Ishikawa (cell line): ENCODE measurements at regions not wholly inside any gene's neighbourhood (a gene's known extent, or its start where the extent isn't known, plus 50 kb on each side); places are given as distances from the start of the nearest gene placed in this dataset.

Source experiments
- CEBPB ChIP-seq: IDR thresholded peaks from 2 replicates; pipeline ENCODE4 v1.6.1; 2012
- CREB1 ChIP-seq: IDR thresholded peaks from 2 replicates; pipeline ENCODE4 v1.6.1; 2012; ENCODE audit warnings: low read depth
- EGR1 ChIP-seq: IDR thresholded peaks from 2 replicates; pipeline ENCODE4 v1.6.1; 2012
- EP300 ChIP-seq: IDR thresholded peaks from 2 replicates; pipeline ENCODE4 v1.6.1; 2012; ENCODE audit warnings: borderline replicate concordance
- FOXM1 ChIP-seq: IDR thresholded peaks from 2 replicates; pipeline ENCODE4 v1.6.1; 2012; ENCODE audit warnings: low read depth, borderline replicate concordance
- NFIC ChIP-seq: IDR thresholded peaks from 2 replicates; pipeline ENCODE4 v1.6.1; 2012
- RAD21 ChIP-seq: IDR thresholded peaks from 2 replicates; pipeline ENCODE4 v1.6.1; 2012; ENCODE audit warnings: low read depth
- TAF1 ChIP-seq: IDR thresholded peaks from 2 replicates; pipeline ENCODE4 v1.6.1; 2012; ENCODE audit warnings: low read depth, mild to moderate bottlenecking
- TCF12 ChIP-seq: IDR thresholded peaks from 2 replicates; pipeline ENCODE4 v1.6.1; 2012; ENCODE audit warnings: low read depth
- TEAD4 ChIP-seq: IDR thresholded peaks from 2 replicates; pipeline ENCODE4 v1.6.1; 2012
- USF1 ChIP-seq: IDR thresholded peaks from 2 replicates; pipeline ENCODE4 v1.6.1; 2012
- YY1 ChIP-seq: IDR thresholded peaks from 2 replicates; pipeline ENCODE4 v1.6.1; 2012; ENCODE audit warnings: low read depth
- ZBTB7A ChIP-seq: IDR thresholded peaks from 2 replicates; pipeline ENCODE4 v1.6.1; 2012; ENCODE audit warnings: low read depth
- TF ChIP-seq, protein P1 (sequence below): IDR thresholded peaks from 2 replicates; pipeline ENCODE4 v1.6.1; 2012; ENCODE audit warnings: low read depth, mild to moderate bottlenecking
- TF ChIP-seq, protein P2 (sequence below): IDR thresholded peaks from 2 replicates; pipeline ENCODE4 v1.6.1; 2012

DNA sequence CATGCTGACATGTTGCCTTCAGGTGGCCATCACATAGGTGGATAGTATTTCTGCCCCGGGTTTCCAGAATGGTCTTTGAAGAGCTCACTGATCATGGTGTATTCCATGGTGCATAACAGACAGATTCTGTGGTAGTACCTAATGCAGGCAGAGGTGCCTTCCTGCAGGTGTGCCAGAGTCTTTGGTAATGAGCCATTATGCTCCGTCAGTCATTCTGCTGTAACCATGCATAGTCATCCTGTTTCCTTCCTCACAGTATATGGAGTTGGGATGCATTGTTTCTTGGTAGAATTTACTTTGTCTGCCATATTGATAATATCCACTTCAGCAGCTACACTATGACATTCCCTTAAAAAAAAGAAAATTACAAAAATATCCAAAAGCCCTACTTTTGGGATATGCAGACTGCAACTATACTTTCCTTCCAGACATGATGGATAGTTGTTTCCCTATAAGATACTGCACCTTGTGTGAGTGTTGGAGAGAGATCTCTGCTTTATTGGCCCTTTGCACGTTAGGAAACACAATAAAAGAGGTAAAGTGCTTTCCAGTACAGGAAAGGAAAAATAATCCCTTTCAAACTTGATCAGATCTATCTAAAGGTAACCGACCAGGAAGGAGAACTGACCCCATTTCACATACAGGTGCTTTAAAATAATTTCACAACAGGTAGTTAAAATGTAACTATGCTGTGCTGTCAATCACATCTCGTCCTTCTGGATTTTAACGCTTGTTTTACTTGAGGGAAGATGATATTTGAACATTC, 537.5 kb upstream of the WWC1 start:
- TF ChIP-seq FOXM1: no peak
- no peak for TF ChIP-seq TCF12
- TF ChIP-seq, protein P1, sequence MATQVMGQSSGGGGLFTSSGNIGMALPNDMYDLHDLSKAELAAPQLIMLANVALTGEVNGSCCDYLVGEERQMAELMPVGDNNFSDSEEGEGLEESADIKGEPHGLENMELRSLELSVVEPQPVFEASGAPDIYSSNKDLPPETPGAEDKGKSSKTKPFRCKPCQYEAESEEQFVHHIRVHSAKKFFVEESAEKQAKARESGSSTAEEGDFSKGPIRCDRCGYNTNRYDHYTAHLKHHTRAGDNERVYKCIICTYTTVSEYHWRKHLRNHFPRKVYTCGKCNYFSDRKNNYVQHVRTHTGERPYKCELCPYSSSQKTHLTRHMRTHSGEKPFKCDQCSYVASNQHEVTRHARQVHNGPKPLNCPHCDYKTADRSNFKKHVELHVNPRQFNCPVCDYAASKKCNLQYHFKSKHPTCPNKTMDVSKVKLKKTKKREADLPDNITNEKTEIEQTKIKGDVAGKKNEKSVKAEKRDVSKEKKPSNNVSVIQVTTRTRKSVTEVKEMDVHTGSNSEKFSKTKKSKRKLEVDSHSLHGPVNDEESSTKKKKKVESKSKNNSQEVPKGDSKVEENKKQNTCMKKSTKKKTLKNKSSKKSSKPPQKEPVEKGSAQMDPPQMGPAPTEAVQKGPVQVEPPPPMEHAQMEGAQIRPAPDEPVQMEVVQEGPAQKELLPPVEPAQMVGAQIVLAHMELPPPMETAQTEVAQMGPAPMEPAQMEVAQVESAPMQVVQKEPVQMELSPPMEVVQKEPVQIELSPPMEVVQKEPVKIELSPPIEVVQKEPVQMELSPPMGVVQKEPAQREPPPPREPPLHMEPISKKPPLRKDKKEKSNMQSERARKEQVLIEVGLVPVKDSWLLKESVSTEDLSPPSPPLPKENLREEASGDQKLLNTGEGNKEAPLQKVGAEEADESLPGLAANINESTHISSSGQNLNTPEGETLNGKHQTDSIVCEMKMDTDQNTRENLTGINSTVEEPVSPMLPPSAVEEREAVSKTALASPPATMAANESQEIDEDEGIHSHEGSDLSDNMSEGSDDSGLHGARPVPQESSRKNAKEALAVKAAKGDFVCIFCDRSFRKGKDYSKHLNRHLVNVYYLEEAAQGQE: no peak
- TF ChIP-seq TAF1: no peak
- no peak for TF ChIP-seq RAD21
- no peak for TF ChIP-seq EGR1
- TF ChIP-seq, protein P2, sequence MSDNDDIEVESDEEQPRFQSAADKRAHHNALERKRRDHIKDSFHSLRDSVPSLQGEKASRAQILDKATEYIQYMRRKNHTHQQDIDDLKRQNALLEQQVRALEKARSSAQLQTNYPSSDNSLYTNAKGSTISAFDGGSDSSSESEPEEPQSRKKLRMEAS: no peak
- TF ChIP-seq TEAD4: no peak
- TF ChIP-seq EP300: no peak

GRCh38 chr5:167754501-167755021, 536.9 kb upstream of the WWC1 start:
- no peak for TF ChIP-seq TAF1
- no peak for TF ChIP-seq EGR1
- TF ChIP-seq TEAD4: peak; percentile 66; the same call in 1 of the 2 replicates
- no peak for TF ChIP-seq FOXM1
- peak; percentile 29; the same call in 1 of the 2 replicates for TF ChIP-seq NFIC
- TF ChIP-seq RAD21: no peak
- TF ChIP-seq, protein P1: no peak
- TF ChIP-seq CEBPB: no peak
- TF ChIP-seq USF1: no peak
- no peak for TF ChIP-seq ZBTB7A
- TF ChIP-seq, protein P2: no peak
- TF ChIP-seq TCF12: peak; percentile 31; the same call in 1 of the 2 replicates
- no peak for TF ChIP-seq YY1
- TF ChIP-seq EP300: no peak; the same call in 1 of the 2 replicates
- no peak for TF ChIP-seq CREB1

DNA sequence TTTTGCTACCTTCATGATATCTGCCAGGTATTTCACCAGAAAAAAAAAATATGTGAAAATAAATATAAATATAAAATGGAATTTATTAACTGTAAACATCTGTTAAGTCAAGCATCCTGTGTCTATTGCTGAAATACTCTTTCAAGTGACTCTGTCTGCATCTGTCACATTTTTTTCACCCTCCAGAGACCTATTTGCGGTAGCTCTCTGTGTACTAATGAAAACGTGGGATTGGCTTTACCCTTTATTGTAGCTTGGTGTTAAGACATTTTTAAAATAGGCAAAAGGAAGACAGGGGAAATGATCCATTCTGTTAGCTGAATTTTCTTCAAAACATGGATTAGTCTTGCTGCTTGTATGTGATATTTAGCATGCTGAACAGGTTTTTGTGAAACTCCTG, 536.0 kb upstream of the WWC1 start:
- no peak for TF ChIP-seq FOXM1
- TF ChIP-seq, protein P2: no peak
- TF ChIP-seq NFIC: no peak

DNA sequence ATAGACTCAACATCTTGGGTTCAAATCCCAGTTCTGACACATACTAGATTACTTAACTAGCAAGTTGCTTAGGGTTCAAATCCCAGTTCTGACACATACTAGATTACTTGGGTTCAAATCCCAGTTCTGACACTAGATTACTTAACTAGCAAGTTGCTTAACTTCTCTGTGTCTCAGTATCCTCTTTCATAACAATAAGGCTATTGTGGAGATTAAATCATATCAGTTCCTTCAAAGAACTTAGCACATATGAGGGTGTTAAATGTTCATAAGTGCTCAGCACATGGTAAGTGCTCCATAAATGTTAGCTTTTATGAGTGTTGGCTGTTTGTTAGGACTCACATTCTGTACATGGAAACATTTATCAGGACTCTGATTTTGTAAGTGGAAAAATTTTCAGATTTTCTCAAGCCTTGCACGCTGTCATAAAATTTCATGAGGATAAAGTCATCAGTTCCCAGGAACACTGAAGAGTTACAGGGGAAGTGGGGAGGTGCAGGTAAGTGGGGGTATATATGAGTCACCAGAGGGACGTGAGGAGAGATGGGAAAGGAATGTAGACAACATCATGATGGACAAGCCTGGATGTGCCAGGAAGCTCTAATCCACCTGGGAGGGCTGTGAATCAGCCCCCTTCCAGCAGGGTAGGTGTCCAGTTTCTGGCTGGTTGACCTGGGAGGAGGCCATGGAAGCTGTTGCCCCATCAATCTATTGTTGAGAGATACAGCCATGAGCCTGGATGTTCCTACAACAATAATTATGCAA, 532.2 kb upstream of the WWC1 start:
- TF ChIP-seq, protein P2: no peak
- TF ChIP-seq TCF12 (0 out of 2 replicates have a peak, but pooled peaks have one; percentile 34), EP300 (peak; percentile 46; the same call in 1 of the 2 replicates)

- TF ChIP-seq TAF1: no peak
Measured at GRCh38 chr5:167763772-167764171, 527.7 kb upstream of the WWC1 start.

DNA sequence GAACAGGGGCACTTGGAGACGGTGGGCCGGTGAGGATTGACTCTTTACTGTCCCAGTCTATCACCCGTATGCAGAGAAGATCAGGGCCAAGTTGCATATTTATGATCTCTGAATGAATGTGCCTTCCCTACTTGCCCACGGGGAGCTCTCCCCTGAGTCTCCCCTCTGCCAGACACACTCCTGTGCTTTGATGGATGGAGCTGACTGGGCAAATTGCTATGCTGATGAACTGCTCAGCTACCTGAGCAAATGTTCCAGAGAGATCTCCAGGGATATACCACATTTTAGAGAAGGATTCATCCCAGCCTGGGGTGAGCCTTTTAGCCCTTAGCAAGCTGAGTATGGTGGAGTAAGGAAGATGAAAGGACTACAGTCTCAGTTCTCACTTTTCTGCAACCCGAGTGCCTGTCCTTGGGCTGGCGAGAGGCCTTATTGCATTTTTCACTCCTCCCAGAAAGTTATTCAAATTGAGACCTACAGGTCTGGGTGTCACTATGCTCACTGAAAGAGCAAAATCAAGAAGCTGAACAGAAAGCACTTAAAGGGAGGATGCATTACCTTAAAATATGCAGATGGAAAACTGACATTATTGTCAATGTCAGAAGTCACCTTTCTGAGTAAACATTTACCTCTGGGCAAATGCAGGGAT, 526.7 kb upstream of the WWC1 start:
- TF ChIP-seq, protein P1: no peak
- no peak for TF ChIP-seq TEAD4
- no peak for TF ChIP-seq TAF1
- TF ChIP-seq YY1: no peak
- no peak for TF ChIP-seq USF1
- TF ChIP-seq CEBPB: no peak
- TF ChIP-seq EP300: no peak
- no peak for TF ChIP-seq EGR1
- no peak for TF ChIP-seq TCF12
- TF ChIP-seq CREB1: no peak
- no peak for TF ChIP-seq ZBTB7A
- no peak for TF ChIP-seq FOXM1
- TF ChIP-seq, protein P2: no peak
- no peak for TF ChIP-seq NFIC
- no peak for TF ChIP-seq RAD21
